ENCODE measurements at regions not wholly inside any gene's neighbourhood (a gene's known extent, or its start where the extent isn't known, plus 50 kb on each side); places are given as distances from the start of the nearest gene placed in this dataset.

GRCh38 chr9:131799177-131799823 is 59.4 kb upstream of the RAPGEF1 start (continued):
- TF ChIP-seq ATF3 (CRISPR knock-in tag; IDR thresholded peaks at IDR 0.05) (peak; percentile 44; the same call in 1 of the 2 replicates), ZNF564 (CRISPR knock-in tag; IDR thresholded peaks at IDR 0.05) (peak; percentile 83), CCAR2 (optimal IDR thresholded peaks at IDR 0.05; ENCODE audit: low read depth, low read length) (no peak), SALL1 (CRISPR knock-in tag; IDR thresholded peaks at IDR 0.05) (peak; percentile 92), MAZ (IDR thresholded peaks at IDR 0.05; ENCODE audit: borderline replicate concordance, low read depth, low read length) (no peak), MAZ (CRISPR knock-in tag; IDR thresholded peaks at IDR 0.05; ENCODE audit: low read depth) (0 out of 2 replicates have a peak, but pooled peaks have one; percentile 44), ZNF530 (CRISPR knock-in tag; IDR thresholded peaks at IDR 0.05; ENCODE audit: low read depth) (peak; percentile 51; the same call in 1 of the 2 replicates), THYN1 (CRISPR knock-in tag; IDR thresholded peaks at IDR 0.05; ENCODE audit: borderline replicate concordance, low read depth) (no peak), ZNF878 (CRISPR knock-in tag; IDR thresholded peaks at IDR 0.05) (peak; percentile 92), SNAPC2 (CRISPR knock-in tag; IDR thresholded peaks at IDR 0.05) (peak; percentile 64; the same call in 1 of the 2 replicates), IRF2 (CRISPR knock-in tag; IDR thresholded peaks at IDR 0.05) (peak; percentile 47; the same call in 1 of the 2 replicates), ZNF12 (CRISPR knock-in tag; IDR thresholded peaks at IDR 0.05) (0 out of 2 replicates have a peak, but pooled peaks have one; percentile 32), SAP130 (CRISPR knock-in tag; IDR thresholded peaks at IDR 0.05; ENCODE audit: low read depth) (peak; percentile 65), ZBTB14 (CRISPR knock-in tag; IDR thresholded peaks at IDR 0.05) (0 out of 2 replicates have a peak, but pooled peaks have one; percentile 28), TGIF2 (CRISPR knock-in tag; IDR thresholded peaks at IDR 0.05) (0 out of 2 replicates have a peak, but pooled peaks have one; percentile 61), ZNF552 (CRISPR knock-in tag; IDR thresholded peaks at IDR 0.05; ENCODE audit: borderline replicate concordance) (no peak), ZNF549 (CRISPR knock-in tag; IDR thresholded peaks at IDR 0.05) (no peak), PRPF4 (IDR thresholded peaks at IDR 0.05; ENCODE audit: low read depth, low read length, poor library complexity, severe bottlenecking) (no peak), XRCC5 (optimal IDR thresholded peaks at IDR 0.05; ENCODE audit: low read length) (no peak), ZSCAN9 (CRISPR knock-in tag; IDR thresholded peaks at IDR 0.05; ENCODE audit: borderline replicate concordance) (peak; percentile 93), MBNL3 (CRISPR knock-in tag; conservative IDR thresholded peaks at IDR 0.05) (no peak), ZNF775 (CRISPR knock-in tag; IDR thresholded peaks at IDR 0.05; ENCODE audit: borderline replicate concordance) (no peak), ZBED4 (CRISPR knock-in tag; IDR thresholded peaks at IDR 0.05; ENCODE audit: borderline replicate concordance) (peak; percentile 81; the same call in 1 of the 2 replicates), ZBTB26 (CRISPR knock-in tag; IDR thresholded peaks at IDR 0.05; ENCODE audit: borderline replicate concordance) (peak; percentile 69; the same call in 1 of the 2 replicates)
